GM19324 (cell line): ENCODE measurements at regions not wholly inside any gene's neighbourhood (a gene's known extent, or its start where the extent isn't known, plus 50 kb on each side); places are given as distances from the start of the nearest gene placed in this dataset.

Experiments used
- ATAC-seq: cut with Tn5 transposase; IDR thresholded peaks from one replicate; pipeline ENCODE4 v1.9.1; 2021; ENCODE audit warnings: mild to moderate bottlenecking, moderate library complexity; ENCODE audit not compliant: unreplicated experiment, low FRiP score

DNA sequence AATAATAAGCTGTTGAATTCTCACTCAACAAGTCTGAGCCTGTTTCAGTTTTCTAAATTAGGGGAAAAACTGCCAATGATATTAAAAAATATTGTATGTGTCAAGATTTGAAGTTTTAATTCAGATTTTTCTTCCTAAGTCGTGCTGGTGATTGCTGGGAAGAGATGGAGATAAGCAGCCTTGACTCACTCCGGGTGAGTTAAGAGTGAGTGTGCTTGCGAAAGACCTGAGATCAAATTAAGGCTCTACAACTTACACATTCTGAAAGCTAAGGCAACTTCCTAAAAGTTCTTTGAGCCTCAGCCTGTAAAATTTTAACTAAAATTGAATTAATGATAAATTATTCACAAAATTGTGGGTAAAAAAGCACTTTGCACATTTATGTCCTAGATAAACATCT lies 1441.2 kb downstream of the PCDH7 start:
- ATAC-seq: no peak

DNA sequence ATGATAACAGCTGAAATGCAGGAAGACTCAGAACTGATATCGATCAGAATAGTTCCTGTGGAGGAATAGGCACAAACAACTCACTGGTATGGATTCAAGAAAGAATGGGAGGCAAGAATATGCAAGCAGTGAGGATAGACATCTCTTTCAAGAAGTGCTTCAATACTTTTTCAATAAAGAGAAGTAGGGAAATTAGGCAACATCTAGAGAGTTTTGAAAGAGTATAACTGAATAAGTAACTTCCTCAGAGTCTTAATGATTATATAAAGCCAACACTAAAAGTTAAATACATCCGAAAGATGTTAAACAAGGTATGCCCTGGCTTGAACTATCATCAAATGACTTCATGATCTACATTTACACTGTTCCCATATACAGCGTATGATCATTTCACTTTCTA lies 1443.0 kb downstream of the PCDH7 start:
- ATAC-seq: no peak

DNA sequence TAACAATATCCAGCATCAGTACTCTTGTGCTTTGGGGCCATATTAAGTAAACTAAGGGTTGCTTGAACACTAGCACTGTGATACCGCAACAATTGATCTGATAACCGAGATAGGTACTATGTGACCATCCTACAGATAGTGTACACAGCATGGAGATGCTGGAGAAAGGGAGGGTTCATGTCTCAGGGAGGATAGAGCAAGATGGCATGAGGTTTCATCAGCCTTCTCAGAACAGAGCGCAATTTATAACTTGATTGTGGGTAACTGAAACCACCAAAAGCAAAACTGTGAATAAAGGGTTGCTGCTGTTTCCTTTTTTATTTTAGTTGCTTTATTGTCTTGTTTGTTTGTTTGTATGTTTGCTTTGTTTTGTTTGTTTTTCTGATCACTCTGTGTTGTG lies 1449.7 kb downstream of the PCDH7 start:
- ATAC-seq: no peak

DNA sequence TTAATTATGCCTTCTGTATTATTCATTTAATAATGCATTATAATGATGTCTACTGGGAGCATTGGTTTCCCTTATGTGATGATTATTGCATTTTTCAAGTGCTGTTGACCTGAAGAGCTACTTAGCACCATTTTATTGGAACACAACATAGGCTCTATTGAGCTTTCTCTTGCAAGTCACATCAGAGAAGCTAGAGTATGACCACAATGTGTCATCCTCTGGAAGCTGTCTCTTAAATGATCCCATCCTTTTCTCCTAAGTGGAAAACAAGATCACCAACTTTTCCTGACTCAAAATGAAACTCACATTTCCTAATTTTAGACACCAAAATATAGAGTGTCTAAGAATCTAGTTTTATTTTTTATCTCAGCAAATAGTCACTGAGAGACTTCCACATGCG lies 1451.9 kb downstream of the PCDH7 start:
- no peak for ATAC-seq

DNA sequence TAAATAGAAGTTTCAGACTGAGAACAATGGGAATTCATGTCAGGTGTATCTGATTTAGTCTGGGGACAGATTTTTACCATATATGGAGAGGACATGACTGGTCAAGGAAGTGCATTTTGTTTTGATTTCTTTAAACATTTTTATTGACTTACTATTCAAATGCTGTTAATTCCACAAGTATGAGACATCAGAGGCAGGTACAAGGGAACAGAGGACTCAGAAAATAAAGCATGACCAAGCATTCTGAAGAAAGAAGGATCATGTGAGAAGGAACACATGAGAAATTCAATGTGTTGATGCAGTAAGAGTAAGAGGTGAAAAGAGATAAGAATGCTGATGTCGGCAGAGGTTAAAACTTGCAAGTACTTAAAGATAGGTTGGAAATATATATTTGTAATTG lies 1452.6 kb downstream of the PCDH7 start:
- ATAC-seq: no peak

DNA sequence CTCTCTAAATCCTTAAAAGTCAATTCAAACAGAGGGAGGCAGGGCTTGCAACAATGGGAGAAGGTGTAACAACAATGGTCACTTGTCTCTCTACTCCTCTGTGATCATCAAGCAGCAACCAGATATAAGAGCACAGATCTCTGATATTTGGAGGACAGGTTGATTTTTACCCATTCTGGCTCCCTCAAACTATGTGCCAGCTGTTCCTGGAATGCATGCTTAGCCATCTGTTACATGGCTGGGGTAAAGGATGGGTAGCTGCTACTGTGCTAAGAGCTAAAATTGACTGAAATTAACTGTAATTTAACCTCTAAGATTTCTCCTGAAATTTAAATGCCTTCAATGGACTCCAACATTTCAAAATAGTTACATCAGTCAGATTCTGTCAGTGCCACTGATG lies 1459.9 kb downstream of the PCDH7 start:
- ATAC-seq: no peak

DNA sequence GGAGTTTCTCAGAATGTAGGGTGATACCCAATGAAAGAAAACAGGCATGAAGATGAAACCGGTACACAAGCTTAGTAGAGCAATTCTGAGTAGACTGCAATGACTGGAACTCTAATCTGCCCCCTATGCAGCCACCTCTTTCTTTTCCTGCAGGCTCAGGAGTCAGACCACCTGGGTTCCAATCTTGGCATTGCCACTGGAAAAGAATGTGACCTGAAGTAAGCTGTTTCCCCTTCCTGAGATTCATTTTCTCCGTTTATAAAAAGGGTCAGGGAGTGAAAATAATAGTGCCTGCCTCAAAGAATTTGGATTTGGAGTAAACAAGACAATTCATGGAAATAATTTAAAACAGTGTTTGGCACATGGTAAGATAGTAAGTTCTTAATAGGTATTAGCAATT lies 1464.0 kb downstream of the PCDH7 start:
- no peak for ATAC-seq

DNA sequence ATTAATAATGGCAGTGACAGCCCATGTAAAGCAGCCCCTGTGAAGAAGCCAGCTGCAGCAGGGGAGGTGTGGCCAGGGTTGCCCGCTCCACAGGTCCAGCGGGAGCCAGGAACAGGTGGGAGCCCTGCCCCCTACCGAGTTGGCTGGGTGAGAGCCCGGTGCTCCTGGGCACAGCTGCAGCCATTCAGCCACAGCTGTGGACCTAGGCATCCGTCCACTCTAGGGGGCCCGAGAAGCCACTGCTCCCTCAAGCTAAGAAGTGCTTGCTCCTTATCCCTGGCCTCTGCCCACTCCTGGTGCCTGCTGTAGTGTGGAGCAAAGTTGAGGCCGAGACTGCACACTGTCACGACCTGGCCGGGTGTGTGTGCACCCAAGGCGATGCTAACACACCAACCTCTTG lies 1469.0 kb downstream of the PCDH7 start:
- ATAC-seq: no peak

DNA sequence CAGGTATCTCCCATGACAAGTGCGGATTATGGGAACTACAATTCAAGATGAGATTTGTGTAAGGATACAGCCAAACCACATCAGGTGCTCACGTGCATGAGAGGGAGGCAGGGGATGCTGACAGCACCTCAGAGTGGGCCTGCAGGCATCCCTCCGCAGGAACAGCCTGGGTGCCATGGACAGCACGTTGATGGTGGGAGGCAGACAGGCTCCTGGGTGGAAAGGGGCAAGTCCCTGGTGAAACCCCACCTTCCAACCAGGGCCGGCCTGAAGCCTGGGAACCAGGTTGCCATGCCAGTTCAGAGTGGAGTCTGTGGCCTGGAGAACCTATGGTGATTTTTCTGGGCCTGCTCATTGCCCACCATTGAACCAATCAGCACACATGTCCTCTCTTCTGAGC lies 1469.6 kb downstream of the PCDH7 start:
- no peak for ATAC-seq

DNA sequence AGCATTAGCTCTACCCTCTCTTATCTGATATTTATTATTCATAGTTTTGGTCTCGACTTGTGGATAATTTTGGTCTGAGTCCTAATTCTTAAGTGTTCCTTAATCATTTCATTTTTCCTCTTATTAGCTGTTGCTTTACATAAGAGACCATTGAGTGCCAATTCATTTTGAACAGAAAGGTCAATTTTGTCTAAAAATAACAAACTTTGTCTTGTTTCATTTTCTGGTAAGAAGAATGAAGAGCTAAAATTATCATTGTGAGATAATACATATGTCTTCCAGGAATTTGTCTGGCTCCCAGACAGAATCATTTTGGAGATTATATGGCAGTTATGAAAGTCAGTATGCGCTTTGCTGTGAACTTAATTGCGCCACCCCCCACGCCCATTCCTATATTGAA lies 1471.8 kb downstream of the PCDH7 start:
- ATAC-seq: no peak

DNA sequence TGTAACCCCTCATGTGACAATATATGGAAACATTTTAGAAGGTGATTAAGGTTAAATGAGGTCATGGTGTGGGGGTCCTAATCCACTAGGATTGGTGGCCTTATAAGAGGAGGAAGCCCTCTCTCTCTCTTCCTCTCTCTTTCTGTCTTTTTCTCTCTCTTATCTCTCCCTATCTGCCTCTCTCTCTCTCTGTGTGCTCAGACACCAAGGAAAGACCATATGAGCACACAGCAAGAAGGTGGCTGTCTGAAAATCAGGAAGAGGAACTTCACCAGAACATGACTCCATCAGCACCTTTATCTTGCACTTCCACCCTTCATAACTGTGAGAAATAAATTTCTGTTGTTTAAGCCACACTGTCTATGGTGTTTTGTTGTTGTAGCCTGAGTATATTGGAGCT lies 1472.2 kb downstream of the PCDH7 start:
- ATAC-seq: no peak

DNA sequence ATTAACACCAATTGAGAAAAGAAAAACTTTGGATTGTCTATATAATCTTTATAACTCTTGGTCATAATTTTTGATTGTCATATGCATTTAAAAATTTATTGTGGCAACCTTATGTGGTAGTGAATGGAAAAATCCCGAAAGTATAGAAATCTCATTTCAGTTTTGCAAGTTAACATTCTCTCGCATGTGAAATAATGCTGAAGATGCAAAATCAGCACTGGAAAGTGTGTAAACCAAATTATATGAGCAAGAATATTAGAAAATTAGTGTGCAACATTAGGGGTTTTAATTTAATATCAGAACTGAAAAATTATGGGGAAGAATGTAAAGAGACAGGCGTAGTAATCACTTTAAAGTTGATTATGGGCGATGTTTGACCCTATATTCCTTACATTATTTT lies 1472.8 kb downstream of the PCDH7 start:
- ATAC-seq: no peak

DNA sequence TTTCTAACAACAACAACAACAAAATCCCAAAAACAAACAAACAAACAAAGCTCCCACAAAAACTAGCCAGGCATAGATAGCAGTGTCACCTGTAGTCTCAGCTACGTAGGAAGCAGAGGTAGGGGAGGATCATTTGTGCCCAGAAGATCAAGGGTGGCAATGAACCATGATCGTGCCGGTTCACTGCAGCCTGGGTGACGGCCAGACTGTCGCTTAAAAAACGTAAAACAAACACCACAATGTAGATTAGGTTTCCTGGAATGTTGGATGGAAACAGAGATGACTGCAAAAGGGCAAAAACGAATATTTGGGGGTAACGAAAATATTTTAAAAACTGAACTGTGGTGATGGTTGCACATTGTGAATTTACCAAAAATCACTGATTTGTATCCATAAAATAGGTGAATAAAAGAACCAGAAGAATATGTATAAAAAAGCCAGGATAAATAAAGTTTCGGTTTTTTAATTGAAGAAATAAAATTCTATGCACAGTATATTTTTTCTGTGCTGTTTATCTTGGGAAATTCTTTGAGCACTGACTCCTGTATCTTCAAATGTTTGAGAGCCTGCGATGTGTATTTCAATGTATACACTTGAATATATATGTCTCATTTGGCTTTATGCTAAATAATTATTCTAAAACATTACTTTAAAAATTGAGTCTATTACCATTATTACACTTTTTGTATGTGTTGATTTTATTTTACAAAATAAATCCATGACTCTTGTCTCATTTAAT lies 1477.0 kb downstream of the PCDH7 start:
- ATAC-seq: no peak

DNA sequence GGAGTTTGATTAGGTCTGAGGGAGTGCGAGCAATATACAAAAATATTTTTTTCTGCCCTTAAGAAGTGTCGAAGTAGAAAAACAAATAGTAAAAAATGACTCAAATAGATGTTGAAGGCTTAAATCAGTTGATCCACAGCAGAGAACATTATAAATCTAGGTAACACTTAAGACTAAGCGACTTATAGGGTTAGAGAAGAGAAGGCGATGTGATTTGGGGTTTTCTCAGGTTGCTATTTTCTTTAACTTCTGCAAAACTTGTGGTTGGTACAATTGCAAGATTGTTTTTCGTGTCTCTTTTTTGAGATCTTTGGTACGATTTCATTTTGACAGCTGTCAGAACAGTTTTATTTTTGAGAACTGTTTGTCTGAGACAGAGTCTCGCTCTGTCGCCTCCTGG lies 1479.5 kb downstream of the PCDH7 start:
- ATAC-seq: no peak

DNA sequence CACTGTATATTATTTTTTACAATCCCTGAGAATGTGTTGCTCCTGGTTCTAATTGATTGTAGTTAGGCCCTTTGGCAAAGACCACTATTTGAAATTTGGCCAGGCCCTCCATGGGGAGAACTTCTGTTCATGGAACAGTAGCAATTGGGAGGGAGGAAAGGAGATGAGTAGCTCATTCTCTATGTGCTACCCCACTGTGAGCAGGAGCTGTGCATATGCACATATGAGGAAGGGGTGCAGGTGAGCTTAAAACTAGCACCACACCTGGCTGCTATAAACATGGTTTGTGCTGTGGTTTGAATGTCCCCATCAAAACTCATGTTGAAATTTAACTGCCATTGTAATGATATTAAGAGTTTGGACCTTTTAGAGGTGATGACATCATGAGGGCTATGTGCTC lies 1483.2 kb downstream of the PCDH7 start:
- no peak for ATAC-seq

DNA sequence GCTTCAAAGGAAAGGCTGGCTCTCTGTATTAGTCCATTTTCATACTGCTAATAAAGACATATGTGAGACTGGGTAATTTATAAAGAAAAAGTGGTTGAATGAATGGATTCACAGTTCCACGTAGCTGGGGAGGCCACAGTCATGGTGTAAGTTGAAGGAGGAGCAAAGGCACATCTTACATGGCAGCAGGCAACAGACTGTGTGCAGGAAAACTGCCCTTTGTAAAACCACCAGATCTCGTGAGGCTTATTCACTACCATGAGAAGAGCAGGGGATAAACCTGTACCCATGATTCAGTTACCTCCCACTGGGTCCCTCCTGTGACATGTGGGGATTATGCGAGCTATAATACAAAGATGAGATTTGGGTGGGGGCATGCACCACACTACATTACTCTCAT lies 1486.6 kb downstream of the PCDH7 start:
- no peak for ATAC-seq

DNA sequence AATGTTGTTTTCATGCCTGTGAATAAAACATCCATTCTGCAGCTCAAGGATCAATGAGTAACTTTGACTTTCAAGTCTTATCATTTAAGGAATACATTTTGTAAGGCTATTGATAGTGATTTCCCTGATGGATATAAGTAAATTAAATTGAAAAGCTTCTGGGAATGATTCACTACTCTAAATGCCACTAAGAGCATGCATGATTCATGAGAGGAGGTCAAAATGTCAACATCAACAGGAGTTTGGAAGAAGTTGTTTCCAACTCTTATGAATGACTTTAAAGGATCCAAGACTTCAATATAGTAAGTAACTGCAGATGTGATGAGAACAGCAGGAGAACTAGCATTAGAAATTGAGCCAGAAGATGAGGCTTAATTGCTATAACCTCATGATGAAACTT lies 1487.3 kb downstream of the PCDH7 start:
- ATAC-seq: no peak

DNA sequence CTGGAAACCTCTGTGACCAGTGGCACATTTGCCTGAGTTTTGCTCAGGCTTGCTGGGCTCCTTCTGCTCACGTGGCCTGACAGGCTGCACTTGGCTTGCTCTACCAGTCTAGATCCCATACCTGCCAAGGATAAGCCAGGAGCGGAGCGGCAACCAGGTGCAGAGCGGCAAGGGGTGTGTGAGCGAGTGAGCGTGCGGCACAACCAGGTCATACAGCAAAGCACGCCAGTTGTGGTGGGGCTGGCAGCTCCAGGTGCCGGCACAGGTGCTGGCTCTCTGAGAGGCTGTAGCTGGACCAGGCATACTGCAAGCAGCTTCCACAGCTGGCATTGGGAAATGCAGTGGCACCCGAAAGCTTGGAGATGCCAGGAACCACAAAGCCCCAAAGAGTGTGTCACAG lies 1495.1 kb downstream of the PCDH7 start:
- no peak for ATAC-seq

DNA sequence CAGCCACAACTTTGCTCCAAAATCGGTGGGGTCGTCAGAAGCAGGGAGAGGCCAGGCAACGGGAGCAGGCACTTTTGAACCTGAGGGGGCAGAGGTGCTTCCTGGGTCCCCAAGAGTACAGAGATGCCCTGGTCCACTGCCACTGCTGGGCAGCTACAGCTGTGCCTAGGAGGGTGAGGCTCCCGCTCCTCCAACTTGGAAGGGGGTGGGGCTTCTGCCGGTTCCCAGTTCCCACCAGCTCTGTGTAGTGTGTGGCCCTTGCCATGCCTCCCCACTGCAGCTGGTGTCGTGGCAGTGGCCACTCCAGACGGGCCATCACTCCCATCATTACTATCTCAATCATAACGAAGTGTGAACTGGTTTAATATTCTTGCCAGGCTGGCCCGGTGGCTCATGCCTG lies 1496.3 kb downstream of the PCDH7 start:
- ATAC-seq: no peak

DNA sequence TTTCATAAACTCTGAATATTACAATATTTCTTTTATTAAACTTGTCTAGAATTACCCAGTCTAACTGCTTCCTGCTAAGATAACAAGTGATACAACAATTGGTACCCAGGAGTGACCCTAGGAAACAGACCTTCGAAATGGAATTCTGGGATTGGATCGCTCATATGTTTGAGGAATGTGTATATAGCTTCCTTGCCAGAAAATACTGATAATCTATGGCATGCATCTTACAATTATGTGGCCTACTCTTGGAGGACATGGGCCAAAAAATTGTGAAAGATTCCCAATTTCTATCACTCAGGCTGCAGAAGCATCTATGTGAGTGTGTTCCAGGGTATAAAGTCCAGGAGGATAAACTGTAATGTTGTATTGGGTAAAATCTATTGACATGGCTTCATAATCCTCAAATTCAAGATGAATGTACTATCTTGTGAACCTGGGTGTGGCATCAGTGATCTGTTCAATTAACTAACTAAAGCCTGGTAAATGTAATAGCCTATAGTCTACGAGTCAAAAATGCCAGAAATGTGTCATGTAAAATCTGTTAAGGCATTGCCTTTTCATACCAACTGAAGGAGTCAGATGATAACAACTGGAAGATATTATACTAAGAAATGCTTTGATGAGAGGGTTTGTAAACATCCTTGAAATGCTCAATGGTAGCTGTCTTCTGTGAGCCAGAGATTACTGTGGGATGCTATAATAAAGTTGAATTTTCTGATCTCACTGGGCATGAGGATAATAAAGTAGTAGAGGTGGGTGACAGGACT lies 1499.3 kb downstream of the PCDH7 start:
- no peak for ATAC-seq

DNA sequence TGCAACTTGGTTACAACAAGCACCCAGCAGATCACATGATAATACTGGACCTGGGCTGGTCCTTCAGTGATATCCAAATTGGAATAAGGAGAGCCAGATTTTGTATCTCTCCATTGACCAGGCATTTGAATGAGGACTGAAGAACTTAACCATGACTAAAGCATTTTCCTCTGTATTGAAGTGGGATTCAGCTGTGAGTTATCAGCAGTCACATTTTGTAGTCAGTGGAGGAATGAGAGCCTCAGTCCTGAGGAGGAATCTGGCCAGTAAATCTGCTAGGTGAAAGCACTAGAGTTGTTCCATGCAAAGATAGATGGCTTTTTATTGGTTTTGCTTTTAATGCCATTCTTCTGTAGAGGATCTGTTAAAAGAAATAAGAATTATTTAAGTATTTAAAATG lies 1506.0 kb downstream of the PCDH7 start:
- ATAC-seq: no peak

DNA sequence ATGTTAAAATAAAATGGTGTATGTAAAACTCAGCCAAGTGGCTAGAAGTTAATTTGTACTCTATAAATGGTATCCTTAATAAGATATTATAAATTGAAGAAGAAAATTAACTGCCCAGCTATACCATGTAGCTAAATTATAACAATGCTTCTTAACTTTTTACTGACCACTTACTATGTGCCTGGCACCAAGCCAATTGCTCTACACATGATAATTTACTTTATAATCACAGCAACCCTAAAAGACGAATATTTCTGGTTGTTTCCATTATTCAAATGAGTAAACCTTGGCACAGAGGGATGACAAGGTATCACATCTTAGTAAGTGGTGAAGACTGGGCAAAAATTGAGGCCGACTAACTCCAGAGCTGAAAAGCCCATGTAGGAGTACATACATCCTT lies 1506.6 kb downstream of the PCDH7 start:
- no peak for ATAC-seq
